HEK293T (cell line): ENCODE measurements at regions not wholly inside any gene's neighbourhood (a gene's known extent, or its start where the extent isn't known, plus 50 kb on each side); places are given as distances from the start of the nearest gene placed in this dataset.

ENCODE experiments used
- CTCF ChIA-PET: fragments of 350-600 bp; formaldehyde crosslinking; extraction: SDS; loops from one replicate; lab custom pipeline; 2021; ENCODE audit warnings: antibody characterized with exemption, inconsistent platforms; lab: Yijun Ruan, JAX
- POLR2A ChIA-PET: fragments of 350-600 bp; formaldehyde crosslinking; extraction: SDS; loops from one replicate; lab custom pipeline; 2020; ENCODE audit warnings: antibody characterized with exemption, inconsistent platforms; lab: Yijun Ruan, JAX
- DNase-seq: peaks from one replicate; pipeline ENCODE4 v3.0.0; 2012; ENCODE audit warnings: mixed read lengths; ENCODE audit errors: extremely low spot score
- ARNT ChIP-seq: fragments of 450-650 bp; IDR thresholded peaks from 2 replicates; pipeline ENCODE4 v1.6.1; 2017; ENCODE audit warnings: mild to moderate bottlenecking
- BHLHE40 ChIP-seq: fragments of 450-650 bp; IDR thresholded peaks from 2 replicates; pipeline ENCODE4 v1.6.1; 2016; ENCODE audit warnings: mild to moderate bottlenecking, moderate library complexity, borderline replicate concordance
- CTBP1 ChIP-seq: fragments of 450-650 bp; IDR thresholded peaks from 2 replicates; pipeline ENCODE4 v1.6.1; 2016; ENCODE audit warnings: borderline replicate concordance
- ELF4 ChIP-seq: fragments of 450-650 bp; IDR thresholded peaks from 2 replicates; pipeline ENCODE4 v1.6.1; 2017; ENCODE audit warnings: antibody characterized with exemption
- FOXA1 ChIP-seq: fragments of 450-650 bp; IDR thresholded peaks from 2 replicates; pipeline ENCODE4 v1.6.1; 2016; ENCODE audit warnings: mild to moderate bottlenecking
- FOXK2 ChIP-seq: fragments of 450-650 bp; IDR thresholded peaks from 2 replicates; pipeline ENCODE4 v1.6.1; 2016; ENCODE audit warnings: mild to moderate bottlenecking
- FOXM1 ChIP-seq: fragments of 450-650 bp; IDR thresholded peaks from 2 replicates; pipeline ENCODE4 v1.6.1; 2017; ENCODE audit warnings: mild to moderate bottlenecking, borderline replicate concordance
- HDGF ChIP-seq: fragments of 450-650 bp; IDR thresholded peaks from 2 replicates; pipeline ENCODE4 v1.6.1; 2017; ENCODE audit warnings: antibody characterized with exemption, borderline replicate concordance
- L3MBTL2 ChIP-seq: fragments of 450-650 bp; conservative IDR thresholded peaks from 2 replicates; pipeline ENCODE4 v1.6.1; 2016; ENCODE audit warnings: mild to moderate bottlenecking
- LEF1 ChIP-seq: fragments of 450-650 bp; IDR thresholded peaks from 2 replicates; pipeline ENCODE4 v1.6.1; 2017; ENCODE audit warnings: mild to moderate bottlenecking, borderline replicate concordance
- NFRKB ChIP-seq: fragments of 450-650 bp; IDR thresholded peaks from 2 replicates; pipeline ENCODE4 v1.6.1; 2016; ENCODE audit warnings: mild to moderate bottlenecking, moderate library complexity
- PKNOX1 ChIP-seq: fragments of 450-650 bp; IDR thresholded peaks from 2 replicates; pipeline ENCODE4 v1.6.1; 2016
- SP1 ChIP-seq: fragments of 450-650 bp; IDR thresholded peaks from 2 replicates; pipeline ENCODE4 v1.6.1; 2017
- SUZ12 ChIP-seq: fragments of 450-650 bp; IDR thresholded peaks from 2 replicates; pipeline ENCODE4 v1.6.1; 2016; ENCODE audit warnings: mild to moderate bottlenecking
- TARDBP ChIP-seq: fragments of 450-650 bp; IDR thresholded peaks from 2 replicates; pipeline ENCODE4 v1.6.1; 2016
- ZNF384 ChIP-seq: fragments of 450-650 bp; IDR thresholded peaks from 2 replicates; pipeline ENCODE4 v1.6.1; 2016

- CTCF ChIA-PET = no interaction called here
- DNase-seq = no peak
- POLR2A ChIA-PET = no interaction called here
- no peak for TF ChIP-seq FOXA1
- TF ChIP-seq ELF4 = no peak
- TF ChIP-seq PKNOX1 = no peak
- TF ChIP-seq NFRKB = no peak
- TF ChIP-seq SP1 = no peak
- no peak for TF ChIP-seq FOXK2
- TF ChIP-seq L3MBTL2 = no peak
- TF ChIP-seq ZNF384 = no peak
- no peak for TF ChIP-seq TARDBP
- no peak for TF ChIP-seq HDGF
- no peak for TF ChIP-seq LEF1
- TF ChIP-seq ARNT = no peak
Observed at GRCh38 chr15:98282656-98283332, 322.3 kb downstream of the ARRDC4 start.

- TF ChIP-seq ZNF384 = no peak
- TF ChIP-seq CTBP1 = no peak
- no peak for TF ChIP-seq L3MBTL2
- no peak for TF ChIP-seq SUZ12
- CTCF ChIA-PET = interaction anchor here (0.5 to 1.1 kb wide), 6 partner anchors 9 to 1931 kb away, joined by 3 to 6 read pairs (median 4); no protein-coding TSS in a partner anchor
- POLR2A ChIA-PET = no interaction called here
- DNase-seq = no peak
Observed at GRCh38 chr15:98286200-98286599, 325.7 kb downstream of the ARRDC4 start.

- ChIA-PET POLR2A (no interaction called here), CTCF (interaction anchor here (0.5 to 1.1 kb wide), 6 partner anchors 8 to 1932 kb away, joined by 3 to 6 read pairs (median 4); no protein-coding TSS in a partner anchor)
- no peak for DNase-seq
- TF ChIP-seq SUZ12 (no peak), PKNOX1 (no peak), ZNF384 (no peak), NFRKB (no peak), TARDBP (no peak), SP1 (no peak), CTBP1 (no peak), FOXM1 (no peak), LEF1 (no peak), FOXK2 (no peak), L3MBTL2 (no peak), BHLHE40 (no peak), ARNT (no peak), FOXA1 (no peak), ELF4 (no peak), HDGF (no peak)
Observed at GRCh38 chr15:98286831-98287230, 326.3 kb downstream of the ARRDC4 start.

GRCh38 chr15:98288091-98288590, 327.6 kb downstream of the ARRDC4 start:
- ChIA-PET CTCF (no interaction called here), POLR2A (no interaction called here)
- DNase-seq = no peak
- TF ChIP-seq PKNOX1 (no peak), L3MBTL2 (no peak), SP1 (no peak), FOXA1 (no peak), FOXK2 (no peak), SUZ12 (no peak), CTBP1 (no peak), ELF4 (no peak), ZNF384 (no peak), TARDBP (no peak), BHLHE40 (no peak), FOXM1 (no peak)

GRCh38 chr15:98289747-98290146, 329.2 kb downstream of the ARRDC4 start:
- TF ChIP-seq SUZ12 = no peak
- no peak for TF ChIP-seq NFRKB
- TF ChIP-seq BHLHE40 = no peak
- TF ChIP-seq LEF1 = no peak
- TF ChIP-seq ELF4 = no peak
- TF ChIP-seq ARNT = no peak
- TF ChIP-seq FOXK2 = no peak
- no peak for TF ChIP-seq FOXM1
- no peak for TF ChIP-seq FOXA1
- no peak for TF ChIP-seq CTBP1
- no peak for TF ChIP-seq TARDBP
- TF ChIP-seq L3MBTL2 = no peak
- TF ChIP-seq PKNOX1 = no peak
- TF ChIP-seq SP1 = no peak
- TF ChIP-seq HDGF = no peak
- no peak for TF ChIP-seq ZNF384
- POLR2A ChIA-PET = no interaction called here
- DNase-seq = no peak
- CTCF ChIA-PET = interaction anchor here (0.6 kb wide), 1 partner anchor 73 kb away, joined by 3 read pairs; no protein-coding TSS in a partner anchor
